ENCODE measurements at regions not wholly inside any gene's neighbourhood (a gene's known extent, or its start where the extent isn't known, plus 50 kb on each side); places are given as distances from the start of the nearest gene placed in this dataset.

GRCh38 chr12:28828318-28828717, 320.8 kb upstream of the FAR2 start:
- Histone ChIP-seq H3K9me3 (ENCODE audit: control insufficient read depth in 2 of 2, low read length in 2 of 2) (no peaks in the 10 kb centered on the region), H3K36me3 (ENCODE audit: control insufficient read depth, insufficient read depth, low read length) (no peaks in the 10 kb centered on the region), H3K4me3 (ENCODE audit: low read depth, low read length) (no peak overlapping the region), H3K4me1 (ENCODE audit: control insufficient read depth, insufficient read depth, low read length, poor library complexity, severe bottlenecking) (no peaks in the 10 kb centered on the region), H3K27ac (ENCODE audit: insufficient read depth, low read length, poor library complexity, severe bottlenecking) (no peak overlapping the region), H3K27me3 (ENCODE audit: control insufficient read depth, insufficient read depth, low read length) (no peaks in the 10 kb centered on the region)
- ATAC-seq (ENCODE audit: low read depth in 2 of 2) (no peak), DNase-seq (no peak)
- Mint-ChIP-seq H3K27ac (no peak overlapping the region), H3K36me3 (no peaks in the 10 kb centered on the region), H3K9me3 (peaks cover 0 to 6% (median 0%) of the 10 kb centered on the region in 7 donors), H3K4me1 (no peaks in the 10 kb centered on the region), H3K27me3 (peaks cover 20% of the 10 kb centered on the region), H3K4me3 (no peak overlapping the region)

GRCh38 chr12:28830491-28830890, 318.6 kb upstream of the FAR2 start:
- no peak for DNase-seq

GRCh38 chr12:28844718-28845117, 304.4 kb upstream of the FAR2 start:
- Histone ChIP-seq H3K4me1 (ENCODE audit: control insufficient read depth, insufficient read depth, low read length, poor library complexity, severe bottlenecking) (no peaks in the 10 kb centered on the region), H3K27me3 (ENCODE audit: control insufficient read depth, insufficient read depth, low read length) (no peaks in the 10 kb centered on the region), H3K36me3 (ENCODE audit: control insufficient read depth, insufficient read depth, low read length) (no peaks in the 10 kb centered on the region), H3K9me3 (ENCODE audit: control insufficient read depth in 2 of 2, low read length in 2 of 2) (no peaks in the 10 kb centered on the region), H3K4me3 (ENCODE audit: low read depth, low read length) (no peak overlapping the region), H3K27ac (ENCODE audit: insufficient read depth, low read length, poor library complexity, severe bottlenecking) (no peak overlapping the region)
- ATAC-seq (ENCODE audit: low read depth in 2 of 2): no peak
- DNase-seq: no peak
- Mint-ChIP-seq H3K9me3 (peaks cover 0 to 5% (median 0%) of the 10 kb centered on the region in 7 donors), H3K36me3 (no peaks in the 10 kb centered on the region), H3K27me3 (peaks cover 12% of the 10 kb centered on the region), H3K4me1 (no peaks in the 10 kb centered on the region), H3K4me3 (no peak overlapping the region), H3K27ac (no peak overlapping the region)

More at GRCh38 chr12:28830491-28830890, 318.6 kb upstream of the FAR2 start:
- no peak overlapping the region for H3K4me3 ChIP-seq (ENCODE audit: low read depth, low read length)
- H3K27me3 ChIP-seq (ENCODE audit: control insufficient read depth, insufficient read depth, low read length): no peaks in the 10 kb centered on the region
- H3K36me3 ChIP-seq (ENCODE audit: control insufficient read depth, insufficient read depth, low read length): no peaks in the 10 kb centered on the region
- ATAC-seq (ENCODE audit: low read depth in 2 of 2): no peak
- Mint-ChIP-seq H3K4me1 (no peaks in the 10 kb centered on the region), H3K27ac (no peak overlapping the region), H3K9me3 (peaks cover 0 to 13% (median 6%) of the 10 kb centered on the region in 7 donors), H3K4me3 (no peak overlapping the region), H3K27me3 (peaks cover 20% of the 10 kb centered on the region), H3K36me3 (no peaks in the 10 kb centered on the region)
- no peak overlapping the region for H3K27ac ChIP-seq (ENCODE audit: insufficient read depth, low read length, poor library complexity, severe bottlenecking)
- no peaks in the 10 kb centered on the region for H3K9me3 ChIP-seq (ENCODE audit: control insufficient read depth in 2 of 2, low read length in 2 of 2)
- no peaks in the 10 kb centered on the region for H3K4me1 ChIP-seq (ENCODE audit: control insufficient read depth, insufficient read depth, low read length, poor library complexity, severe bottlenecking)

DNA sequence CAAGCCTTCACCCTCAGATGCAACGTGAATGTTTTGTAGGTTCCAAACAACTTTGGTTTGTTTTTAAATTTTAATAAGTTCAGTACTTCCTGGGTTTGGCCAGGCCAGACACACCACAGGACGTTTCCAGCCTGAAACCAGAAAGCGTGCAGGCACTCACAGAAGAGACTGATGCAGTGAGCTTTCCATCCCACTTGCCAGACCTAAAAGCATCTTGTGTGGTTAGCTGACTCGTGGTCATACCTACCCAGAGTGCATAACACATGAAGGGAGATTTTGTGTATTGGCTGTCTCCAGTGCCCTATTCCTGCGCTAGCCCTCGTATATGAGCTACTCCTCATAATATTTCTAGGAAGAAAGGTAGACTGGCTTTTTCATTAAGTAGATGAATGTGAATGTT, 297.3 kb upstream of the FAR2 start:
- DNase-seq: no peak
- no peaks in the 10 kb centered on the region for H3K27me3 ChIP-seq (ENCODE audit: control insufficient read depth, insufficient read depth, low read length)
- H3K36me3 ChIP-seq (ENCODE audit: control insufficient read depth, insufficient read depth, low read length): no peaks in the 10 kb centered on the region
- H3K9me3 Mint-ChIP-seq: peaks cover 0 to 6% (median 2%) of the 10 kb centered on the region in 7 donors
- H3K4me3 ChIP-seq (ENCODE audit: low read depth, low read length): no peak overlapping the region
- no peak overlapping the region for H3K4me3 Mint-ChIP-seq
- ATAC-seq (ENCODE audit: low read depth in 2 of 2): no peak
- no peaks in the 10 kb centered on the region for H3K36me3 Mint-ChIP-seq
- H3K4me1 ChIP-seq (ENCODE audit: control insufficient read depth, insufficient read depth, low read length, poor library complexity, severe bottlenecking): no peaks in the 10 kb centered on the region
- no peaks in the 10 kb centered on the region for H3K4me1 Mint-ChIP-seq
- no peak overlapping the region for H3K27ac Mint-ChIP-seq
- H3K9me3 ChIP-seq (ENCODE audit: control insufficient read depth in 2 of 2, low read length in 2 of 2): no peaks in the 10 kb centered on the region
- H3K27ac ChIP-seq (ENCODE audit: insufficient read depth, low read length, poor library complexity, severe bottlenecking): no peak overlapping the region
- H3K27me3 Mint-ChIP-seq: peaks cover 17% of the 10 kb centered on the region

DNA sequence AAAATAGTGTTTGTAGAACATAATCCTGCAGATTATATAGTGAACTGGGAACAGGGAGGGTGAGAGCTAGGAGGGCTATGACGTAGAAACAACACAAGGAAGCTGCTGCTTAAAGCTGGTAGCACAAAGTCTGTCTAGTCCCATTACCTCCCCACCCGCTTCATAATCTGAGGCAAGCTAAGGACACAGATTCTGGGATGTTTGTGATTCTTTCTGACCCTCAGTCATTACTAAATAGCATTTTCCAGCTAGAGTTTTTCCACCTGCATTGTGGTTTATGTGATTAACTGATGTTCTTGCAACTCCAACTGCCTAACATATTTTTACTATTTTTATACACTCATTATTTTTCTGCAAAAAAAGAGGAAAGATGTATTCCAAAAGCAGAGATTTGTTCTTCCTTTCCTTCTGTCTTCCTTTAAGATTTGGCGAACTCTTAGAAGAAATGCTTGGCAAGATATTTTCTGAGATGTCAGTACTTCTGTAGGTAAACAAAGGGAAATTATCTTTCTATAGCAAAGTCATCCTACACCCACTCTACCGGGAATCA, 293.2 kb upstream of the FAR2 start:
- H3K27ac Mint-ChIP-seq: no peak overlapping the region
- H3K9me3 ChIP-seq (ENCODE audit: control insufficient read depth in 2 of 2, low read length in 2 of 2): no peaks in the 10 kb centered on the region
- H3K27me3 Mint-ChIP-seq: peaks cover 11% of the 10 kb centered on the region
- no peaks in the 10 kb centered on the region for H3K36me3 Mint-ChIP-seq
- ATAC-seq (ENCODE audit: low read depth in 2 of 2) (no peak), DNase-seq (no peak)
- no peaks in the 10 kb centered on the region for H3K27me3 ChIP-seq (ENCODE audit: control insufficient read depth, insufficient read depth, low read length)
- peaks cover 0 to 4% (median 2%) of the 10 kb centered on the region in 7 donors for H3K9me3 Mint-ChIP-seq
- H3K36me3 ChIP-seq (ENCODE audit: control insufficient read depth, insufficient read depth, low read length): no peaks in the 10 kb centered on the region
- no peaks in the 10 kb centered on the region for H3K4me1 Mint-ChIP-seq
- H3K27ac ChIP-seq (ENCODE audit: insufficient read depth, low read length, poor library complexity, severe bottlenecking): no peak overlapping the region
- no peak overlapping the region for H3K4me3 Mint-ChIP-seq
- no peaks in the 10 kb centered on the region for H3K4me1 ChIP-seq (ENCODE audit: control insufficient read depth, insufficient read depth, low read length, poor library complexity, severe bottlenecking)
- H3K4me3 ChIP-seq (ENCODE audit: low read depth, low read length): no peak overlapping the region

DNA sequence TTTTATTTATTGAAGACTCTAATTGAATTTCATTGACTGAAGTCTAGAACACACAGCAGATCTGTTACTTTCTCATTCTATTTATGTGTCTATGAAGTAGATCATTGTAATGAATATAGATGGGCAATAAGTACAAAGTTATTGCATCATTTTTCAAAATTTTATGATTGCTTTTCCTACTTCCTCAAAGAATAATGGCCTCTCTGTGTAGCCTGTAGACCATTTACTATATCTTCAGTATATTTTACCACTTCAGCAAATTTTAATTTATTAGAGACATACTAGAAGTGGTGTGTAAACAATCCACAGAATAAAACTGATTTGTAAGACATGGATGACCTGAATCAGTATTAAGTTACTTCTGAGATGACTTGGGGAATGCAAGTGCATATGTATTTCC, 291.7 kb upstream of the FAR2 start:
- Histone ChIP-seq H3K9me3 (ENCODE audit: control insufficient read depth in 2 of 2, low read length in 2 of 2) (no peaks in the 10 kb centered on the region), H3K4me1 (ENCODE audit: control insufficient read depth, insufficient read depth, low read length, poor library complexity, severe bottlenecking) (no peaks in the 10 kb centered on the region), H3K4me3 (ENCODE audit: low read depth, low read length) (no peak overlapping the region), H3K27me3 (ENCODE audit: control insufficient read depth, insufficient read depth, low read length) (no peaks in the 10 kb centered on the region), H3K27ac (ENCODE audit: insufficient read depth, low read length, poor library complexity, severe bottlenecking) (no peak overlapping the region), H3K36me3 (ENCODE audit: control insufficient read depth, insufficient read depth, low read length) (no peaks in the 10 kb centered on the region)
- ATAC-seq (ENCODE audit: low read depth in 2 of 2): no peak
- no peak overlapping the region for H3K4me3 Mint-ChIP-seq
- peaks cover 11% of the 10 kb centered on the region for H3K27me3 Mint-ChIP-seq
- DNase-seq: no peak
- H3K27ac Mint-ChIP-seq: no peak overlapping the region
- no peaks in the 10 kb centered on the region for H3K36me3 Mint-ChIP-seq
- H3K4me1 Mint-ChIP-seq: no peaks in the 10 kb centered on the region
- peaks cover 0 to 6% (median 2%) of the 10 kb centered on the region in 7 donors for H3K9me3 Mint-ChIP-seq

GRCh38 chr12:28859551-28859950, 289.5 kb upstream of the FAR2 start:
- H3K36me3 Mint-ChIP-seq: no peaks in the 10 kb centered on the region
- no peak overlapping the region for H3K27ac Mint-ChIP-seq
- no peaks in the 10 kb centered on the region for H3K4me1 Mint-ChIP-seq
- no peaks in the 10 kb centered on the region for H3K27me3 ChIP-seq (ENCODE audit: control insufficient read depth, insufficient read depth, low read length)
- H3K27me3 Mint-ChIP-seq: peaks cover 15% of the 10 kb centered on the region
- ATAC-seq (ENCODE audit: low read depth in 2 of 2) (no peak), DNase-seq (no peak)
- no peaks in the 10 kb centered on the region for H3K4me1 ChIP-seq (ENCODE audit: control insufficient read depth, insufficient read depth, low read length, poor library complexity, severe bottlenecking)
- H3K4me3 Mint-ChIP-seq: no peak overlapping the region
- no peaks in the 10 kb centered on the region for H3K36me3 ChIP-seq (ENCODE audit: control insufficient read depth, insufficient read depth, low read length)
- no peak overlapping the region for H3K27ac ChIP-seq (ENCODE audit: insufficient read depth, low read length, poor library complexity, severe bottlenecking)
- H3K9me3 ChIP-seq (ENCODE audit: control insufficient read depth in 2 of 2, low read length in 2 of 2): no peaks in the 10 kb centered on the region
- peaks cover 0 to 6% (median 0%) of the 10 kb centered on the region in 7 donors for H3K9me3 Mint-ChIP-seq
- no peak overlapping the region for H3K4me3 ChIP-seq (ENCODE audit: low read depth, low read length)

DNA sequence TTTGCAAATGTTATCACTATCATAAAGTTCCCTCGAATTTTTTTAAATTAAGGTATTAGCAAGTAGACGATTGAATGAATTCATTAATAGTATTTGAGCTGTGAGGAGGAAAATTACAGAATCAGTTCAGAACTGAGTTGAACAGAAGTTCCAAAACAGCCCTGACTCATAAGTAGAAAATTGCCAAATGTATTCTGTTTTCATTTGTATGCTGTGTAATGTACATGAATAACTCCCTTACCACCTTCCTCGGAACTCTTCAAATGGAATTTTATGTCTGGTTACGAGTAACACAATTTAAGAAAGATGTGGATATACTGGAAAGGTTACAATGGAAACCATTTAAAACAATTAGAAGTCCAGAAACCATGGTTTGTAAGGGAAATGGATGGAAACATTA, 283.3 kb upstream of the FAR2 start:
- Histone ChIP-seq H3K36me3 (ENCODE audit: control insufficient read depth, insufficient read depth, low read length) (no peaks in the 10 kb centered on the region), H3K4me3 (ENCODE audit: low read depth, low read length) (no peak overlapping the region), H3K27me3 (ENCODE audit: control insufficient read depth, insufficient read depth, low read length) (no peaks in the 10 kb centered on the region), H3K27ac (ENCODE audit: insufficient read depth, low read length, poor library complexity, severe bottlenecking) (no peak overlapping the region), H3K4me1 (ENCODE audit: control insufficient read depth, insufficient read depth, low read length, poor library complexity, severe bottlenecking) (no peaks in the 10 kb centered on the region), H3K9me3 (ENCODE audit: control insufficient read depth in 2 of 2, low read length in 2 of 2) (no peaks in the 10 kb centered on the region)
- no peak overlapping the region for H3K27ac Mint-ChIP-seq
- no peak overlapping the region for H3K4me3 Mint-ChIP-seq
- H3K9me3 Mint-ChIP-seq: peaks cover 0 to 4% (median 0%) of the 10 kb centered on the region in 7 donors
- H3K36me3 Mint-ChIP-seq: no peaks in the 10 kb centered on the region
- DNase-seq (no peak), ATAC-seq (ENCODE audit: low read depth in 2 of 2) (no peak)
- H3K27me3 Mint-ChIP-seq: peaks cover 4% of the 10 kb centered on the region
- H3K4me1 Mint-ChIP-seq: no peaks in the 10 kb centered on the region

All from CD4-positive, CD25-positive, alpha-beta regulatory T cell (primary cell).